Brain microvascular endothelial cell (primary cell): ENCODE measurements at regions not wholly inside any gene's neighbourhood (a gene's known extent, or its start where the extent isn't known, plus 50 kb on each side); places are given as distances from the start of the nearest gene placed in this dataset.
"Not testable (repeated sequence)": the region's sequence is repeated elsewhere in the genome, so short reads cannot be mapped to it uniquely, and the experiment has no call there.

ENCODE experiments used
- DNase-seq: peaks from one replicate; pipeline ENCODE4 v3.0.0-alpha.2; 2020
- H3K27ac ChIP-seq: fragments of 250-450 bp; sonication (Bioruptor Pico); 2 replicates; pipeline ENCODE4 v1.5.1; 2020; ENCODE audit warnings: mild to moderate bottlenecking, moderate library complexity
- H3K27me3 ChIP-seq: fragments of 250-450 bp; sonication (Bioruptor Pico); replicated peaks from 2 replicates; pipeline ENCODE4 v1.5.1; 2020; ENCODE audit warnings: mild to moderate bottlenecking
- H3K36me3 ChIP-seq: fragments of 250-450 bp; sonication (Bioruptor Pico); replicated peaks from 2 replicates; pipeline ENCODE4 v1.5.1; 2020; ENCODE audit warnings: mild to moderate bottlenecking
- H3K4me3 ChIP-seq: 2 replicates; pipeline ENCODE4 v1.5.1; 2011; ENCODE audit warnings: low read depth, mild to moderate bottlenecking, control low read depth, low read length, moderate library complexity
- CTCF ChIP-seq: IDR thresholded peaks from 2 replicates; pipeline ENCODE4 v1.5.1; 2011; ENCODE audit warnings: low read depth, mild to moderate bottlenecking, moderate library complexity, low read length, control low read depth, inconsistent platforms; ENCODE audit errors: missing control alignments
- in situ Hi-C: cut with HindIII; loops from 2 replicates; pipeline ENCODE4 v1.10.0; 2017; ENCODE audit warnings: low sequenced_read_pairs, low pct_ligation_motif_present

GRCh38 chr1:157357111-157357510 lies 195.2 kb downstream of the FCRL5 start:
- no peak for TF ChIP-seq CTCF
- Histone ChIP-seq H3K27ac (no peak overlapping the region), H3K4me3 (no peak overlapping the region), H3K27me3 (no peaks in the 10 kb centered on the region), H3K36me3 (no peaks in the 10 kb centered on the region)
- in situ Hi-C loops: loop anchor here (25.0 kb wide), 1 partner anchor 130 kb away; no protein-coding TSS in a partner anchor
- DNase-seq: no peak

- in situ Hi-C loops: loop anchor here (25.0 kb wide), 1 partner anchor 131 kb away; no protein-coding TSS in a partner anchor
- Histone ChIP-seq H3K4me3 (no peak overlapping the region), H3K27me3 (no peaks in the 10 kb centered on the region), H3K36me3 (no peaks in the 10 kb centered on the region), H3K27ac (no peak overlapping the region)
- TF ChIP-seq CTCF: no peak
- DNase-seq: no peak
Measured at GRCh38 chr1:157356601-157357000, 195.7 kb downstream of the FCRL5 start.

GRCh38 chr1:157353546-157353945 lies 198.8 kb downstream of the FCRL5 start:
- in situ Hi-C loops: loop anchor here (25.0 kb wide), 1 partner anchor 134 kb away; no protein-coding TSS in a partner anchor
- Histone ChIP-seq H3K27me3 (no peaks in the 10 kb centered on the region), H3K27ac (no peak overlapping the region), H3K36me3 (no peaks in the 10 kb centered on the region), H3K4me3 (no peak overlapping the region)
- DNase-seq: no peak
- TF ChIP-seq CTCF: no peak

- no peak for DNase-seq
- in situ Hi-C loops: loop anchor here (25.0 kb wide), 1 partner anchor 134 kb away; no protein-coding TSS in a partner anchor
- H3K27ac ChIP-seq: no peak overlapping the region
- TF ChIP-seq CTCF: no peak
- no peaks in the 10 kb centered on the region for H3K27me3 ChIP-seq
- no peaks in the 10 kb centered on the region for H3K36me3 ChIP-seq
- no peak overlapping the region for H3K4me3 ChIP-seq
Measured at GRCh38 chr1:157352817-157353408, 199.4 kb downstream of the FCRL5 start.

- in situ Hi-C loops: loop anchor here (25.0 kb wide), 1 partner anchor 135 kb away; no protein-coding TSS in a partner anchor
- DNase-seq: no peak
- H3K27ac ChIP-seq: no peak overlapping the region
- no peak for TF ChIP-seq CTCF
- H3K27me3 ChIP-seq: no peaks in the 10 kb centered on the region
- no peaks in the 10 kb centered on the region for H3K36me3 ChIP-seq
- H3K4me3 ChIP-seq: no peak overlapping the region
Measured at GRCh38 chr1:157352216-157352615, 200.1 kb downstream of the FCRL5 start.

GRCh38 chr1:157351800-157352199 lies 200.5 kb downstream of the FCRL5 start:
- in situ Hi-C loops: loop anchor here (25.0 kb wide), 1 partner anchor 136 kb away; no protein-coding TSS in a partner anchor
- H3K36me3 ChIP-seq, H3K27ac ChIP-seq, DNase-seq, H3K4me3 ChIP-seq, H3K27me3 ChIP-seq: not testable (repeated sequence)
